Type B pancreatic cell (in vitro differentiated cells): ENCODE measurements at regions not wholly inside any gene's neighbourhood (a gene's known extent, or its start where the extent isn't known, plus 50 kb on each side); places are given as distances from the start of the nearest gene placed in this dataset.
"Not testable (repeated sequence)": the region's sequence is repeated elsewhere in the genome, so short reads cannot be mapped to it uniquely, and the experiment has no call there.

Source experiments
- DNase-seq: peaks from one replicate; pipeline ENCODE4 v3.0.0; 2021; ENCODE audit warnings: mixed read lengths; ENCODE audit not compliant: unreplicated experiment; ENCODE audit errors: extremely low spot score
- H3K27ac Mint-ChIP-seq: 2 replicates; pipeline ENCODE4 v1.8.0; 2021; ENCODE audit warnings: mild to moderate bottlenecking, mixed read lengths
- H3K27me3 Mint-ChIP-seq: 2 replicates; pipeline ENCODE4 v1.8.0; 2021; ENCODE audit warnings: mixed read lengths
- H3K36me3 Mint-ChIP-seq: 2 replicates; pipeline ENCODE4 v1.8.0; 2021; ENCODE audit warnings: mixed read lengths
- H3K4me1 Mint-ChIP-seq: one replicate; pipeline ENCODE4 v1.8.0; 2021; ENCODE audit warnings: mixed read lengths; ENCODE audit not compliant: unreplicated experiment
- H3K4me3 Mint-ChIP-seq: 2 replicates; pipeline ENCODE4 v1.8.0; 2021; ENCODE audit warnings: mild to moderate bottlenecking, mixed read lengths
- H3K9me3 Mint-ChIP-seq: 2 replicates; pipeline ENCODE4 v1.8.0; 2021; ENCODE audit warnings: mixed read lengths
- CTCF ChIP-seq: fragments of 200-600 bp; sonication (generic); conservative IDR thresholded peaks from 2 replicates; pipeline ENCODE4 v1.5.0; 2021; ENCODE audit warnings: antibody characterized with exemption, mild to moderate bottlenecking

- Mint-ChIP-seq H3K4me1 (no peaks in the 10 kb centered on the region), H3K4me3 (no peak overlapping the region), H3K9me3 (no peaks in the 10 kb centered on the region), H3K27ac (no peak overlapping the region), H3K27me3 (peaks cover 11% of the 10 kb centered on the region), H3K36me3 (peaks cover 5% of the 10 kb centered on the region)
- no peak for TF ChIP-seq CTCF
- no peak for DNase-seq
Measured at GRCh38 chr2:144124882-144125281, 395.0 kb downstream of the ZEB2 start.

- H3K27ac Mint-ChIP-seq: no peak overlapping the region
- no peak for DNase-seq
- H3K4me1 Mint-ChIP-seq: peaks cover 4% of the 10 kb centered on the region
- peaks cover 1% of the 10 kb centered on the region for H3K36me3 Mint-ChIP-seq
- no peak for TF ChIP-seq CTCF
- H3K27me3 Mint-ChIP-seq: peaks cover 4% of the 10 kb centered on the region
- no peak overlapping the region for H3K4me3 Mint-ChIP-seq
- H3K9me3 Mint-ChIP-seq: no peaks in the 10 kb centered on the region
Measured at GRCh38 chr2:144120487-144120886, 399.4 kb downstream of the ZEB2 start.

GRCh38 chr2:144117086-144117485 is 402.8 kb downstream of the ZEB2 start:
- TF ChIP-seq CTCF: no peak
- H3K4me1 Mint-ChIP-seq: peaks cover 8% of the 10 kb centered on the region
- H3K9me3 Mint-ChIP-seq: peaks cover 4% of the 10 kb centered on the region
- no peak overlapping the region for H3K27ac Mint-ChIP-seq
- no peaks in the 10 kb centered on the region for H3K36me3 Mint-ChIP-seq
- no peak overlapping the region for H3K4me3 Mint-ChIP-seq
- DNase-seq: no peak
- peaks cover 4% of the 10 kb centered on the region for H3K27me3 Mint-ChIP-seq

- Mint-ChIP-seq H3K4me1 (peaks cover 8% of the 10 kb centered on the region), H3K36me3 (no peaks in the 10 kb centered on the region), H3K4me3 (no peak overlapping the region), H3K27me3 (peaks cover 4% of the 10 kb centered on the region), H3K27ac (no peak overlapping the region), H3K9me3 (peaks cover 4% of the 10 kb centered on the region)
- no peak for DNase-seq
- TF ChIP-seq CTCF: no peak
Measured at GRCh38 chr2:144115739-144116291, 404.1 kb downstream of the ZEB2 start.

- Mint-ChIP-seq H3K4me3 (no peak overlapping the region), H3K4me1 (peaks cover 8% of the 10 kb centered on the region), H3K27me3 (peaks cover 4% of the 10 kb centered on the region), H3K27ac (no peak overlapping the region), H3K36me3 (no peaks in the 10 kb centered on the region), H3K9me3 (peaks cover 4% of the 10 kb centered on the region)
- no peak for TF ChIP-seq CTCF
- DNase-seq: no peak
Measured at GRCh38 chr2:144114760-144115159, 405.2 kb downstream of the ZEB2 start.

- Mint-ChIP-seq H3K36me3 (no peaks in the 10 kb centered on the region), H3K27me3 (peaks cover 4% of the 10 kb centered on the region), H3K4me3 (no peak overlapping the region), H3K27ac (no peak overlapping the region), H3K9me3 (peaks cover 4% of the 10 kb centered on the region), H3K4me1 (peaks cover 8% of the 10 kb centered on the region)
- no peak for DNase-seq
- no peak for TF ChIP-seq CTCF
Measured at GRCh38 chr2:144111437-144111836, 408.5 kb downstream of the ZEB2 start.

- not testable (repeated sequence) for H3K9me3 Mint-ChIP-seq, DNase-seq, H3K27ac Mint-ChIP-seq, H3K36me3 Mint-ChIP-seq, H3K4me1 Mint-ChIP-seq, H3K27me3 Mint-ChIP-seq, H3K4me3 Mint-ChIP-seq
Measured at GRCh38 chr2:144106104-144106503, 413.8 kb downstream of the ZEB2 start.
